IMR-90 (cell line): ENCODE measurements at regions not wholly inside any gene's neighbourhood (a gene's known extent, or its start where the extent isn't known, plus 50 kb on each side); places are given as distances from the start of the nearest gene placed in this dataset.

Experiments used
- ATAC-seq: fragments of 200-7000 bp; cut with Tn5 transposase; 2 replicates; pipeline ENCODE4 v1.9.1; 2020; ENCODE audit warnings: low read depth, mild to moderate bottlenecking, moderate library complexity
- BruUV-seq: library from RNA; stranded (reverse); fragments of 400-500 nt; replicated peaks from 2 replicates; lab custom pipeline; 2021; lab: Mats Ljungman, UMichigan
- CTCF ChIA-PET: fragments of 300-600 bp; formaldehyde crosslinking; extraction: SDS; loops from one replicate; lab custom pipeline; 2021; ENCODE audit warnings: antibody characterized with exemption; lab: Yijun Ruan, JAX
- POLR2A ChIA-PET: fragments of 300-600 bp; sonication (Branson Sonifier 250); formaldehyde crosslinking; loops from one replicate; lab custom pipeline; 2022; ENCODE audit warnings: antibody characterized with exemption; ENCODE audit not compliant: unreplicated experiment; lab: Charles Lee
- DNase-seq: peaks from one replicate; pipeline ENCODE4 v3.0.0; 2013
- H2AFZ ChIP-seq: replicated peaks from 2 replicates; pipeline ENCODE3; 2013; ENCODE audit warnings: low read length, mild to moderate bottlenecking; ENCODE audit not compliant: poor library complexity
- H2AK5ac ChIP-seq: 2 replicates; pipeline ENCODE4 v1.6.1; 2013; ENCODE audit warnings: low read depth, low read length, inconsistent platforms
- H2AK9ac ChIP-seq: replicated peaks from 2 replicates; pipeline ENCODE3; 2013; ENCODE audit warnings: mild to moderate bottlenecking, low read depth, low read length, moderate library complexity; ENCODE audit not compliant: poor library complexity
- H2BK120ac ChIP-seq: 2 replicates; pipeline ENCODE4 v1.6.1; 2013; ENCODE audit warnings: low read depth, low read length, inconsistent platforms
- H2BK15ac ChIP-seq: 3 replicates; pipeline ENCODE4 v1.6.1; 2013; ENCODE audit warnings: low read depth, low read length, inconsistent platforms
- H2BK20ac ChIP-seq: 2 replicates; pipeline ENCODE4 v1.6.1; 2013; ENCODE audit warnings: low read depth, mild to moderate bottlenecking, inconsistent platforms, low read length, moderate library complexity
- H2BK5ac ChIP-seq: 2 replicates; pipeline ENCODE4 v1.6.1; 2013; ENCODE audit warnings: mild to moderate bottlenecking, low read depth, low read length, inconsistent platforms; ENCODE audit not compliant: poor library complexity, severe bottlenecking
- H3K14ac ChIP-seq: replicated peaks from 2 replicates; pipeline ENCODE4 v1.6.1; 2013; ENCODE audit warnings: low read depth, low read length, inconsistent platforms
- H3K18ac ChIP-seq: 2 replicates; pipeline ENCODE4 v1.6.1; 2013; ENCODE audit warnings: low read depth, low read length, control low read depth
- H3K23ac ChIP-seq: 2 replicates; pipeline ENCODE4 v1.6.1; 2013; ENCODE audit warnings: low read depth, low read length, inconsistent platforms
- H3K27ac ChIP-seq: 2 replicates; pipeline ENCODE4 v1.5.1; 2013; ENCODE audit warnings: mild to moderate bottlenecking, control low read depth, low read length; ENCODE audit not compliant: insufficient read depth
- H3K27me3 ChIP-seq: 2 replicates; pipeline ENCODE4 v1.6.1; 2013; ENCODE audit warnings: low read length; ENCODE audit not compliant: control insufficient read depth, insufficient read depth
- H3K36me3 ChIP-seq: 2 replicates; pipeline ENCODE4 v1.6.1; 2013; ENCODE audit warnings: low read length, mixed read lengths; ENCODE audit not compliant: control insufficient read depth, insufficient read depth
- H3K4ac ChIP-seq: 2 replicates; pipeline ENCODE4 v1.6.1; 2013; ENCODE audit warnings: low read depth, low read length, inconsistent platforms
- H3K4me1 ChIP-seq: 2 replicates; pipeline ENCODE4 v1.6.1; 2013; ENCODE audit warnings: low read length, mixed read lengths; ENCODE audit not compliant: control insufficient read depth, insufficient read depth
- H3K4me2 ChIP-seq: 2 replicates; pipeline ENCODE4 v1.6.1; 2013; ENCODE audit warnings: low read depth, mild to moderate bottlenecking, control low read depth, low read length, moderate library complexity
- H3K4me3 ChIP-seq: 2 replicates; pipeline ENCODE4 v1.5.1; 2013; ENCODE audit warnings: low read depth, mild to moderate bottlenecking, control low read depth, low read length, moderate library complexity; ENCODE audit not compliant: insufficient read depth
- H3K56ac ChIP-seq: 2 replicates; pipeline ENCODE4 v1.6.1; 2013; ENCODE audit warnings: low read length, inconsistent platforms; ENCODE audit not compliant: insufficient read depth; ENCODE audit errors: extremely low read depth
- H3K79me1 ChIP-seq, 2 experiments: 2 replicates each; pipeline ENCODE4 v1.6.1; 2013; ENCODE audit warnings: low read length in 2 of 2, inconsistent platforms in 1 of 2, low read depth in 1 of 2
- H3K9ac ChIP-seq: 2 replicates; pipeline ENCODE4 v1.6.1; 2013; ENCODE audit warnings: low read depth, low read length, control low read depth
- H3K9me1 ChIP-seq: 2 replicates; pipeline ENCODE4 v1.6.1; 2013; ENCODE audit warnings: low read length, inconsistent platforms; ENCODE audit not compliant: insufficient read depth
- H3K9me3 ChIP-seq: 2 replicates; pipeline ENCODE4 v1.6.1; 2013; ENCODE audit warnings: low read length; ENCODE audit not compliant: control insufficient read depth, insufficient read depth
- H4K20me1 ChIP-seq: 2 replicates; pipeline ENCODE4 v1.6.1; 2013; ENCODE audit warnings: low read length, inconsistent platforms; ENCODE audit not compliant: insufficient read depth
- H4K5ac ChIP-seq: 2 replicates; pipeline ENCODE4 v1.6.1; 2013; ENCODE audit warnings: mild to moderate bottlenecking, low read depth, low read length, control low read depth
- H4K8ac ChIP-seq, 2 experiments: 2 replicates each; pipeline ENCODE4 v1.6.1; 2013; ENCODE audit warnings: low read depth in 2 of 2, low read length in 2 of 2, control low read depth in 1 of 2, inconsistent platforms in 1 of 2
- H4K91ac ChIP-seq: 2 replicates; pipeline ENCODE4 v1.6.1; 2013; ENCODE audit warnings: low read depth, low read length, inconsistent platforms; ENCODE audit not compliant: insufficient read depth
- CEBPB ChIP-seq: IDR thresholded peaks from 2 replicates; pipeline ENCODE4 v1.6.1; 2012; ENCODE audit warnings: low read depth, low read length, improper control_type of control experiment
- CHD1 ChIP-seq: IDR thresholded peaks from 2 replicates; pipeline ENCODE4 v1.6.1; 2012; ENCODE audit warnings: low read depth, low read length, improper control_type of control experiment
- MAZ ChIP-seq: IDR thresholded peaks from 2 replicates; pipeline ENCODE4 v1.6.1; 2012; ENCODE audit warnings: low read depth, mild to moderate bottlenecking, low read length, improper control_type of control experiment, moderate library complexity, borderline replicate concordance
- MXI1 ChIP-seq: IDR thresholded peaks from 2 replicates; pipeline ENCODE4 v1.6.1; 2012; ENCODE audit warnings: low read depth, mild to moderate bottlenecking, low read length, moderate library complexity, borderline replicate concordance
- RAD21 ChIP-seq: IDR thresholded peaks from 2 replicates; pipeline ENCODE4 v1.6.1; 2012; ENCODE audit warnings: low read length, improper control_type of control experiment
- SMC3 ChIP-seq: fragments of 150-350 bp; IDR thresholded peaks from 2 replicates; pipeline ENCODE4 v1.6.1; 2016; ENCODE audit warnings: low read depth, mild to moderate bottlenecking, antibody characterized with exemption, low read length, moderate library complexity
- USF2 ChIP-seq: fragments of 150-350 bp; IDR thresholded peaks from 2 replicates; pipeline ENCODE4 v1.6.1; 2017; ENCODE audit warnings: mild to moderate bottlenecking, antibody characterized with exemption, low read length, low read depth
- WGBS, 2 experiments: methylation state at CpG; one replicate each; pipeline versions ENCODE4 v1.1.5 to v1.1.7; 2013; ENCODE audit warnings: missing lambda C conversion rate in 2 of 2; ENCODE audit not compliant: insufficient read length in 1 of 2; ENCODE audit errors: extremely low coverage in 2 of 2; 5-methylcytosine and 5-hydroxymethylcytosine counted together
- dilution Hi-C: fragments of 300-500 bp; cut with HindIII; formaldehyde crosslinking; loops from one replicate; pipeline ENCODE4 v1.14.3; 2018; ENCODE audit warnings: low sequenced_read_pairs; ENCODE audit not compliant: unreplicated experiment
- in situ Hi-C: fragments of 300-500 bp; cut with MboI; formaldehyde crosslinking; loops from 3 replicates; pipeline ENCODE4 v1.14.3; 2019; ENCODE audit warnings: low sequenced_read_pairs, inconsistent platforms, mixed read lengths
- intact Hi-C: fragments of 100-400 bp; cut with micrococcal nuclease; formaldehyde crosslinking; loops from 2 replicates; pipeline ENCODE4 v1.10.0; 2022

- no peak overlapping the region for H4K5ac ChIP-seq
- no peak overlapping the region for H3K4me2 ChIP-seq
- no peaks in the 10 kb centered on the region for H3K79me1 ChIP-seq
- POLR2A ChIA-PET, result no interaction called here
- no peak overlapping the region for H3K27ac ChIP-seq
- no peak overlapping the region for H3K4ac ChIP-seq
- no peak overlapping the region for H4K8ac ChIP-seq
- DNase-seq (no peak), ATAC-seq (no peak)
- CTCF ChIA-PET, result no interaction called here
- no peaks in the 10 kb centered on the region for H3K27me3 ChIP-seq
- H3K14ac ChIP-seq, result no peak overlapping the region
- no peak overlapping the region for H2AK9ac ChIP-seq
- no CpG with 5 or more reads among the region's 1 CpG for WGBS, 2 experiments
- no peak overlapping the region for H4K91ac ChIP-seq
- H3K4me1 ChIP-seq, result no peaks in the 10 kb centered on the region
- H3K9me3 ChIP-seq, result no peaks in the 10 kb centered on the region
- TF ChIP-seq SMC3, result no peak
- no peak for TF ChIP-seq RAD21
- TF ChIP-seq USF2, result no peak
- TF ChIP-seq CHD1, result no peak
- TF ChIP-seq MAZ, result no peak
- TF ChIP-seq CEBPB, result no peak
- TF ChIP-seq MXI1, result no peak
- H4K20me1 ChIP-seq, result no peaks in the 10 kb centered on the region
- H2BK20ac ChIP-seq, result no peak overlapping the region
- no TSS peak for BruUV-seq
- no peaks in the 10 kb centered on the region for H3K9me1 ChIP-seq
- no peak overlapping the region for H2AK5ac ChIP-seq
- H2AFZ ChIP-seq, result no peak overlapping the region
- H3K23ac ChIP-seq, result no peak overlapping the region
- intact Hi-C loops (no loop called here), dilution Hi-C loops (no loop called here), in situ Hi-C loops (no loop called here)
- no peak overlapping the region for H2BK15ac ChIP-seq
- no peak overlapping the region for H3K4me3 ChIP-seq
- no peak overlapping the region for H3K9ac ChIP-seq
- H3K36me3 ChIP-seq, result no peaks in the 10 kb centered on the region
- H3K18ac ChIP-seq, result no peak overlapping the region
- no peak overlapping the region for H2BK120ac ChIP-seq
- H3K56ac ChIP-seq, result no peak overlapping the region
- no peak overlapping the region for H2BK5ac ChIP-seq
Observed at GRCh38 chr1:58075188-58075578, 471.3 kb downstream of the OMA1 start.
